GM19372 (cell line): ENCODE measurements at regions not wholly inside any gene's neighbourhood (a gene's known extent, or its start where the extent isn't known, plus 50 kb on each side); places are given as distances from the start of the nearest gene placed in this dataset.

Source experiments
- ATAC-seq: cut with Tn5 transposase; IDR thresholded peaks from one replicate; pipeline ENCODE4 v1.9.1; 2021; ENCODE audit warnings: mild to moderate bottlenecking, low read depth, moderate library complexity; ENCODE audit not compliant: unreplicated experiment

DNA sequence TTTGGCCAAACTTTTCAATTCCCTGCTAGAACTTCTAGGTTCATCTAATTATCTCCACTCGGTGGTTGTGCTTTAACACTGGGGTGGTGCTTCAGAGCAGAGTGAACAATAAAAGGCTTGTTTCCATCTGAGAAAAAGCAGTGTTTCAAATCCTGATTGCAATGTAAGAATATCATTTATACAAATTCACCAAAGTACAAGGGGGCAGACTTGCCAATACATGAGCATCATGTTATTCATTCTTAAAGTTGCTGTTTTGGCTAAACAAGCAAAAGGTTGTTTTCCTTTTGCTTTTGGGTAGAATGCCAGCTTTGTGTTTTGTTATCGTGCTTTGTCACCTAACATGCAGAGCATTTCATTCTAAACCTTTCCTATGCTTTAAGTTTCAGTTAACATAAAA, 78.5 kb upstream of the UBAC2 start:
- ATAC-seq = no peak

DNA sequence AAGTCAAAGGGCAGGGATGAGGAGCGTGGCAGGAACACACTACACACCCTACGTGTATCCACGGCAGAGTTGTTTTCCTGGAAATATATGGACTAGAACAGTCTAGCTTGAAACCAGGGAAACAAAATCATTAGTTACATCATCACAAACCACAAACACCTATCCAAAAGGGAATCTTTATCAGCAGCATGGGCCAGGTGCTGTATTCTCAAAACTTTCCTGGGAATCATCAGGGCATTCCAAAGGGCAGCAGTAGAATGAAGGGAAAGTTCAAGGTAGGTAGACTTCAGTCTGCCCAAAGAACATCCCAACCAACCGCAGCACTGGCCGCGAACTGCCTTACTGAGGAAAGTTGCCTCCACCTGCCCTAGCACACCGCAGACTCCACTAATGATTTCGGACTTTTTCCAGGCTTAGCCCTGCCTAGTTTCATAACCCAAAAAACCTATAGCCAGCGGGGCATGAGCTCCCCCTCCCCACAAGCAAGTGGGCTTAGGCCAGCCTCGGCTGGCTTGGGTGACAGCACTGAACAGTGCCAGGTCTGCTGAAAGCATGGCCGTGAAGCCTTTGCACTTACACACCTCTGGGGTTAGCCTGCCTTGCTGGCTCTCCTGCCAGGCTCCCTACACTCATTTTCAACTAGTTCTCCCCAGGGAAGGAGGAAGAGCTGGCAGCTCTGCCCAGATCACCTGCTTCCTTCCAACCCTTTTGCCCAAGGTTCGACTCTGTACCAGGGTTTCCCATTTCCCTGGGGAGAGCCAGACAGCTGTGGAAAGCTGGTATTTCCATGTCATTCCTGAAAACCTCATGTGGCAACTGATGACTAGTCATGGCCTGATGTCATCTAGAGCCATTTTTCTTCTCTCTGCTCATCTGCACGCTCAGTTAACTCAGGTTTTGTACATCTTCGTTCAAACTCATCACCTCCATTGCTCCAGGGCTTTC, 77.3 kb upstream of the UBAC2 start:
- no peak for ATAC-seq

DNA sequence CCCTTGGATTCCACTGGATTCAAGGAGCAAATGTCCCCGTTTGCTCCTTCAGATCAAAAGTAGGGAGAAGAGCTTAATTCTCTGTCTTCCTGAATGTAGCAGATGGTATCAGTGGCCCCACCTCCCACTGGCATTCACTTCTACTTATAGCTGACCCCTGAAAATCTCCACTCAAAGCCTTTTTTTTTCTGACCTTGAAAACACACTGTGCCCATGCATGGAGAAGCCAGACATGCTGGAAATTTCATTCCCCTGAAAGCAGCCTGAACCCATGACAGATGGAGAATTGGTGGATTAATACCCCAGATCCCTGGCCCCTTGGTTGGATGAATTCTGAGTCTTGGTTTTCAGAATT, 76.6 kb upstream of the UBAC2 start:
- no peak for ATAC-seq

DNA sequence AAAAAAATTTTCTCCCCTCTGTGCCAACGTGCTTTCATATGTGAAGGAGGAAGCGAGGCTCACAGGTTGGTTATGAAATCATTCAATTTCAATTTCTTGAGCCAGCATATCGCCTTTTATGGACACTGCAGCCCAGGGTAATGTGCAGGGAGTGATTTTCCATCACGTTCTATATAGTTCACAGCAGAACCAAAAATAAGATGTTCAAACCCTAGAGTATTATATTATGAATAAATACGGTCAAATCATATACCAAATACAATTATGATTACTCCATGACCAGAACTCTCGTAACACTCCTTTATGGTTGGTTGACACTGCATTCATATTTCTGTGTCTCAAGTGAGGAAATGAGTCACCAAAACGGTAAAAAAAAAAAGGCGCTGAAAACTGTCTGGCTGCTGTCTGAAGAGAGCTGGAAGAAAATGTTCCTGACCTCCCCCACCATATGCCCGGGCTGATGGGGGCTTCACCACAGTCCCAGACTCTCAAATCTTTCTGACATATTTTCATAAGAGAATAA, 75.8 kb upstream of the UBAC2 start:
- ATAC-seq = peak; percentile 65

DNA sequence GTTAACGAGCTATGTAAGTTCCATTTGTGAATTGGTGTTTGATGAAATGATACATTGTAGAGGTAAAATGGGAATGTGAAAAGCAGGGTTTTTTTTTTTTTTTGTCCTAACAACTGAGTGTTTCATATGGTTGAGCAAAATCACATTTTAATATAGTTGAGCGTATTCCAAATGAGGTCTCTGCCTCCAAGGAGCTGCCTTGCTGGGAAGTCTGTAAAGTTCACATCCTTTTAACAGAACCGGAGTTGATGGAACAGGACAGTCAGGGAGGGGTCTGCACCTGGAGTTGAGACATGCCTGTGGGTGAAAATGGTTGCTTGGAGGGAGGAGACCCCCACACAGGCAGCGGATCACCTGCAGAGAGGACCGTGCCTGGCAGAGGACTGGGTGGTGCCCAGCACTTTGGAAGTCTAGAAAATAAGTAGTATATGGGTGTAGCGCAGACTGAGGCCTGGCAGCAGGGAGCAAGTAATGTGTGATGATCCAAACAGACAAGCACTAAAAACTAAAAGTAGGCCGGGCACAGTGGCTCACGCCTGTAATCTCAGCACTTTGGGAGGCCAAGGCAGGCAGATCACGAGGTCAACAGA, 75.2 kb upstream of the UBAC2 start:
- no peak for ATAC-seq

DNA sequence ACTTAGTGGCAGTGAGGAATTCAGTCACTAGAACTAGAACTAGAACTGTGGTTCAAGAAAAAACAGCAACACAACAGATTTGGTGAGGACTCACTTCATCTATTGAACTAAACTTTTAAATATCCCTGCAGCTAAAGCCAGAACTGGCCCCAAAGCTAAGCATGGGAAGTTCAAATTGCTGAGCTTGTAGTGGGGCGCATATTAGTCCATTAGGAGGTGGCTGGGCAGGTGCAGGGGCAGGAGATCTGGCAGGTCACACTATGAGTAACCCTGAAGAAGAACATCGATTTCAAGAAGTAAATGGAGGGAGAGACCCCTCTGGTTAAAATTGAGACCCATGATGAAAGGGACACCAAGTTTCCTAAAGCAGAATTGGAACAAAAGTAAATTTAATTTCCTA, 73.8 kb upstream of the UBAC2 start:
- ATAC-seq = no peak

DNA sequence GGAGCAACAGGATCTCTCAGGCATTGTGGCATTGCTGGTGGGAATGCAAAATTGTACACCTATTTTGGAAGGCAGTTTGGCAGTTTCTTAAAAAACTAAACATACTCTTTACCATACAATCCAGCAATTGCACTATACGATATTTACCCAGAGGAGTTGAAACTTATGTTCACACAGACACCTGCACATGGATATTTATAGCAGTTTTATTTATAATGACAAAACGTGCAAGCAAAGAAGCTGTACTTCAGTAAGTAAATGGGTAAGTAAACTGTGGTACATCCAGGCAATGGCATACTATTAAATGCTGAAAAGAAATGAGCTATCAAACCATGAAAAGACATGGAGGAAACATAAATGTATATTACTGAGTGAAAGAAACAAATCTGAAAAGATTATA, 71.6 kb upstream of the UBAC2 start:
- no peak for ATAC-seq

DNA sequence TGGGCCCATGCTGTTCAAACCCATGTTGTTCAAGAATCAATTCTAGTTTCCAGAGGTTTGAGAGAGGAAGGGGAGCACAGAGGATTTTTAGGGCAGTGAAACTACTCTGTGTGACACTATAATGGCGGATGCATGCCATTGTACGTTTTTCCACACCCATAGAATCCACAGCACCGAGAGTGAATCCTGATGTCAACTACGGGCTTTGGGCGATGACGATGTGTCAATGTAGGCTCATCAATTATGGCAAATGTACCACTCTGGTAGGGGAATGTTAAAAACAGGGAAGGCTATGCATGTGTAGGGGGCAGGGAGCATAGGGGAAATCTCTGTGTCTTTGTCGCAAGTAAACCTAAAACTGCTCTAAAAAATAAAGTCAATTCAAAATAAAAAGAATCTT, 70.7 kb upstream of the UBAC2 start:
- ATAC-seq = no peak

DNA sequence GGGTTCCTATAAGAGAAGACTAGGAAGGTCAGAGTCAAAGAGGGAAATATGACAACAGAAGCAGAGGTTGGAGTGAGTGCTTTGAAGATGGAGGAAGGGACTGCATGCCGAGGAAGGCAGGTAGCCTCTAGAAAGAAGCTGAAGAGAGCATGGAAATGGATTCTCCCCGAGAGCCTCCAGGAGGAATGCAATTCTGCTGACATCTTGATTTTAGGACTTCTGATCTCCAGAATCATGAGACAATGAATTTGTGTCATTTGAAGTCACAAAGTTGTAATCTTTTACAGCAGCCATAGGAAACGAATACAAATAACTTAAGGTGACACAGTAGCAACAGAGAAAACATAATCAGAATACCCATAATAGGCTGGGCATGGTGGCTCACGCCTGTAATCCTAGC, 69.2 kb upstream of the UBAC2 start:
- ATAC-seq = no peak

DNA sequence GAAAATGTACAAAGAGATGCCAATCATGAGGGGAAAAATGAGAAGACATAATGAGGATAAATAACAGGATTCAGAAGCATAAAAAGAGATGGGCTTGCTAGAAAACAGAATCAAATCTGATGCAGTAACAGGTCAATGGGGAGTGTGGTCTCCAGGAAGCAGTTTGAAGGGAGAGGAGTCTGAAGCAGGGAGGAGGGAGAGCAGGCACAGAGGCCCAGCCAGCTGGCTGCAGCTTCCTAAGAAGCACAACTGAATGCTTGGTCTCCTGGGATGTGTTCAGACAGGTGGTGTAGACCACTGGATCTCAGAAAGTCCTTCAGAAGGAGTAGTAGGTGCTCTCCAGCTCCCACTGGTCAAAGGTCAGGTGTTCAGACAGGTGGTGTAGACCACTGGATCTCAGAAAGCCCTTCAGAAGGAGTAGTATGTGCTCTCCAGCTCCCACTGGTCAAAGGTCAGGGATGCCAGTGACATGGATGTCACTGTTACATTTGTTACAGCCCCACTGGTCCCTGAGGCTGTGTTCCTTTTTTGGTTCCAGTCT, 68.3 kb upstream of the UBAC2 start:
- no peak for ATAC-seq

DNA sequence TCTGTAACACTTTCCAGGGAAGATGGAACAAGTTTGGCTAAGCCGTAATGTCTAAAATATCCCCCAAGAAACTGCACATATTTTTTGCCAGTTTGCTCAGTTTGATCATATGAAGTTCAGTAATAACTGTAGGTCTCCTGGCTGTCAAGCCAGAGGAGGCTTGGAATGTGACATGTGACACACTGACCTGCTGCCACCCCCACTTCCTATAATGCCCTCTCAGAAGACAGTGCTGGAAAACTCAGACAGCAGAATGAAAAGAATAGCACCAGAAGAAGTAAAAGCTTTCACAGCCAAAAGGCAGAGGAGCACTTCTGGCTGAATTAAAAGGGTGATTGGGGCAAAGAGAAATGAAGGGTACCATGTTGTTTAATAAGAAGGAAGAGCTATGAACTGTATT, 67.4 kb upstream of the UBAC2 start:
- no peak for ATAC-seq

DNA sequence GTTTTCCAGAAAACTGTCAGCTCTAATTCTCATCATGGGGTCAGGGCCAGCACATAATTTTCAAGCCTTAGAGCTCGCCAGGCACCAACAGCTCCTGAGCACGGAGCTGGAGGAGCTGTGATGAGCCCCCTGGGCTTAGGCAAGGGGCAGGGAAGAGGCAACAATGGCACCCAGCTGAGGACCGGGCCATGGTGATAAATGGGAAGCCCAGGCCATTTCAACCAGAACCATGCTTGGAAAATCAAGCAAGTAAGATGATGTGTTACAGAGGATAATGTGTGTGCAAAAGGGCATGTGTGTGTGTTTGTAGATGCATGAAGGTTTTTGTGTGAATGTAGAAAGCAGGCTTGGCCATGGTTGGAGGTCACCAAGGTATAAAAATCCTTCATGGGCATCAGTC, 66.8 kb upstream of the UBAC2 start:
- no peak for ATAC-seq

DNA sequence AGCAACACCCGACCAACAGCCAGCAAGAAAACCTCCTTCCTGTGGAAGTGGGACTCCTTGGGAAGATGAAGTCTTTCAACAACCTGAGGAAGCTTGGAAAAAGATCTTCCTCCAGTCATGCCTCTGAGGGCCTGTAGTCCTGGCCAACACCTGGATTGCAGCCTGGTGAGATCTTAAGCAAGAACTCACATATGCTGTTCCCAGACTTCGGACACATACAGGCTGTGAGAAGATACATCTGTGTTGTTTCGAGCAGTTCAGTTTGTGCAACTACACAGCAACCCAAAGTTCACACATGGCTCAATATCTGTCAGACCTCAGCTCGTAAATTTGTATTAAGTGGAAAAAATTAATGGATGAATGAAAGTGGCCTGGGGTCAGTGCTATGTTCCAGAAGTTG, 65.1 kb upstream of the UBAC2 start:
- ATAC-seq = no peak

DNA sequence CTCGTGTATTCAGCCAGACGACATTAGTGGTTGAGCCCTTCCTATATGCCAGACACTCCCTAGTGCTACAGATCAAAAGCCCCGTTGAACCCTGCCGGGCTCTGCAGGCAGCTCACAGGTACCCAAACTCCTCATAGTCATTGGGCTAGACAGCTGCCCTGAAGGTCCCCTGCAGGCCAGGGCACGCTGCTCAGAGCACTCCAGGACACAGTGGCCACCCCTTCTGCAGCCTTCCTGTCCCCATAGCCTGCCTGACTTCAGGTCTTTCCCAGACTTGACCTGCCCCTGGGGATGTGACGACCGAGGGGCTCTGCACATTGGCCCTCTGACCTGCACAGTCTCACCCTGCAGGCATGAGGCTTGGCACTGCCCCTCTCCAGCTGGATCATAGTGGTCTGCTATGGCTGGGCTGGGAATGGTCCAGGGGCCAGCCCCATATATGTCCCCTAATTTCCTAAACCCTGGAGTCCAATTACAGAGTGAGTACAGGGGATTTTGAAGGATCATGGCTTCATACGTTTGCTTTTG, 64.2 kb upstream of the UBAC2 start:
- ATAC-seq = no peak

DNA sequence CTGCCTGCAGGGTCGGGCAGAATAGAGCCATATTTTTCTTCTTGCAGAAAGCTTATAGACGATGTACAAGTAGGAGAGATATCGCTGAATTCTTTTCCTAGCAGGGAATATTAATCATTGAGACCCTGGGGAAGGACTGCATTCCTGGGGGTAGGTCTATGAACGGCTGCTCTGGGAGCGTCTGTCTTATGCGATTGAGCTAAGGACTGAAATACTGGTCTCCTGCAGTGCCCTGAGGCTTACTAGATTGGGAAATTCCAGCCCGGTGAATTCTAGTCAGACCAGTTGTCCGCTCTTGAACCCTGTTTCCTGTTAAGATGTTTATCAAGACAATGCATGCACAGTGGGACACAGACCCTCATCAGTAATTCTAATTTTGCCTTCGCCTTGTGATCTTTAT, 59.8 kb upstream of the UBAC2 start:
- no peak for ATAC-seq

DNA sequence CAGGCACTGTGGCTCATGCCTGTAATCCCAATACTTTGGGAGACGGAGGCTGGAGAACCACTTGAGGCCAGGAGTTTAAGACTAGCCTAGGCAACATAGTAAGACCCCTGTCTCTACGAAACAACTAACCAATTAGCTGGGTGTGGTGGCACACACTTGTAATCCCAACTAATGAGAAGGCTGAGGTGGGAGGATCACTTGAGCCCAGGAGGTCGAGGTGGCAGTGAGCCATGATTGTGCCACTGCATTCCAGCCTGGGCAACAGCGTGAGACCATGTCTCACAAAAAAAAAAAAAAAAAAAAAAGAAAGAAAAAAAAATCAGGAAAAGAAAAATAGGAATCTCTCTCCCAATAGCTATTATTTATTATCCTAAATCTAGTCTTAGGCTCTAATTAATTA, 56.8 kb upstream of the UBAC2 start:
- ATAC-seq = no peak

DNA sequence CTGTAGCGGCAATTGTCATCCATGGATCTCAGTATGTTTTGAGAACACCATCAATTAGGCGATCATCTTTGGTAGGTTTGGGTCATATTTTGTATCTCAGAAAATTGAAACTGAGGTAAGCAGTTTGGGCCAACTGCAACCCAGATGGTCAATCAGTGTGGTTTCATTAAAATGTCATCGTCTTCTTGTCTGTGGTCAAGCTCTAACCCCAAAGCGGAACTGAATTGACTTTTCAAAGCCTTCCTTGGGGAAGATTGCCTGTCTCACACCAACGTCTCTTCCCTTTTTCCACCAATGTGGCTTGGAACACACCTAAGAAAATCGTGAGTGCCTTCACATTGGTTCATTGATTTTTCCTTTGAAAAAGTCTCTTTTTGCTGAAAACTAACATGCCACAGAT, 56.3 kb upstream of the UBAC2 start:
- ATAC-seq = peak; percentile 83

DNA sequence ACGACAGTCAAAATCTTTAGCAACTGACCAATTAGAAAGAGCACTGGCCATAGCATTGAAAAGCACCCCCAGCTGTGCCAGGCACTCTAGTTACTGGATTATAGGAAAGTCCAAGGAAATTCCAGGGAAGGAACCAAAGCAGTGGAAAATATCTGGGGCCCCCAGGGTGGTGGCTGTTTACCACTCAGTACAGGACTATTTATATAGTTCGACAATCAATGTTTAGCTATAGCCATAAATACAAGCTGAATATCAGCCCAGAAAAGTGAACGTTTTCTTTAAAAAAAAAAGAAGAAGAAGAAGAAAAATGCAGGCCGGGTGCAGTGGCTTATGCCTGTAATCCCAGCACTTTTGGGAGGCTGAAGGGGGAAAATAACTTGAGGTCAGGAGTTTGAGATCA, 55.2 kb upstream of the UBAC2 start:
- ATAC-seq = no peak

DNA sequence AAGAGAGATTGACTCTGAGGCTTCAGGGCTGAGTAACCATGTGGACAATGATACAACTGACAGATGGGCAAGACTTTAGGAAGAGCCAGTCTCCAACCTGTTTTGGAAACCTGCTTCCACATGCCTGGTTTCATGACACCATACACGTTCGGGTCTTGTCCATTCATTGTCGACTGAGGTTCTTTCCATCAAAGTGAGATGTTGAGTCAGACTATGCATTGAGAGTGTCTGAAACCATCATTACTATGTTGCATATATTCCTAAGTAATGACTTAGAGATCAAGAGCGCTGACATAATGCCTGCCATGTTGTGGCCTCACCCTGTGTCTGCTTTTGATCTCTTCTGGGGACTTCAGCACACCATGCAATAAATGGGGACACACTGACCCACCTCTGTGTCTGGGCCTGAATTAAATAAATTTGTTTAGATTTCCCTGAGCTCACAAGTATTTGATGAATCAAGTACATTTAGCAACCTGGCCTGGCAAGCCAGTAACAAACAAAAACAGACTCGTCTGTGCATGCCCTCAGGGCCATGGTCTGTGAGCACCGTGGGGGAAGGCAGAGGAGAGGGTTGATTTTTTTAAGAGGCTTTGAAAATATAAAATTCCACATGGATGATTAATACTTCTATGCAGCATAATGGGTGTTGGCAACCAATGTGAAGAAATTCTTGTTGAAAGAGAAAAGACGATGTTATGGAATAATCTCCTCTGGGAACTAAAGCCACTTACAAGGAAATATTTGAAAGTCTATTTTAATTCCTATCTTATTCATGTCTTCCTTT, 49.9 kb upstream of the UBAC2 start:
- no peak for ATAC-seq
